ENCODE measurements at regions not wholly inside any gene's neighbourhood (a gene's known extent, or its start where the extent isn't known, plus 50 kb on each side); places are given as distances from the start of the nearest gene placed in this dataset.

- no peak for DNase-seq
These were observed 92.6 kb upstream of the IL12B start for GRCh38 chr5:159422910-159423309.

GRCh38 chr5:159424123-159424522, 93.8 kb upstream of the IL12B start:
- no peak for DNase-seq

GRCh38 chr5:159426694-159427093, 96.4 kb upstream of the IL12B start:
- DNase-seq, result no peak

- DNase-seq, result no peak
These were observed 97.1 kb upstream of the IL12B start for GRCh38 chr5:159427180-159428012.

- DNase-seq, result no peak
These were observed 100.2 kb upstream of the IL12B start for GRCh38 chr5:159430361-159431012.

- no peak for DNase-seq
These were observed 105.6 kb upstream of the IL12B start for GRCh38 chr5:159435855-159436254.

- no peak for DNase-seq
These were observed 107.8 kb upstream of the IL12B start for GRCh38 chr5:159438092-159438491.

GRCh38 chr5:159439002-159439401, 108.7 kb upstream of the IL12B start:
- DNase-seq, result no peak

- DNase-seq, result no peak
These were observed 109.9 kb upstream of the IL12B start for GRCh38 chr5:159440235-159440634.

GRCh38 chr5:159440968-159441367, 110.7 kb upstream of the IL12B start:
- DNase-seq, result no peak

- no peak for DNase-seq
These were observed 111.2 kb upstream of the IL12B start for GRCh38 chr5:159441441-159441840.

- DNase-seq, result no peak
These were observed 112.0 kb upstream of the IL12B start for GRCh38 chr5:159442206-159442850.

GRCh38 chr5:159444441-159445082, 114.3 kb upstream of the IL12B start:
- peak; percentile 65 for DNase-seq

GRCh38 chr5:159447116-159447515, 116.8 kb upstream of the IL12B start:
- no peak for DNase-seq

GRCh38 chr5:159448841-159449407, 118.6 kb upstream of the IL12B start:
- no peak for DNase-seq

GRCh38 chr5:159449925-159450324, 119.6 kb upstream of the IL12B start:
- DNase-seq, result no peak

GRCh38 chr5:159450417-159450816, 120.1 kb upstream of the IL12B start:
- DNase-seq, result no peak

- DNase-seq, result peak; percentile 92
These were observed 121.1 kb upstream of the IL12B start for GRCh38 chr5:159451197-159452052.

GRCh38 chr5:159452480-159453167, 122.3 kb upstream of the IL12B start:
- no peak for DNase-seq

GRCh38 chr5:159453209-159453608, 122.9 kb upstream of the IL12B start:
- DNase-seq, result no peak

GRCh38 chr5:159456261-159456660, 126.0 kb upstream of the IL12B start:
- DNase-seq, result no peak
